GM18907 (cell line): ENCODE measurements at regions not wholly inside any gene's neighbourhood (a gene's known extent, or its start where the extent isn't known, plus 50 kb on each side); places are given as distances from the start of the nearest gene placed in this dataset.
"Not testable (repeated sequence)": the region's sequence is repeated elsewhere in the genome, so short reads cannot be mapped to it uniquely, and the experiment has no call there.

Experiments used
- ATAC-seq: cut with Tn5 transposase; IDR thresholded peaks from one replicate; pipeline ENCODE4 v1.9.1; 2021; ENCODE audit warnings: mild to moderate bottlenecking, moderate library complexity; ENCODE audit not compliant: unreplicated experiment

DNA sequence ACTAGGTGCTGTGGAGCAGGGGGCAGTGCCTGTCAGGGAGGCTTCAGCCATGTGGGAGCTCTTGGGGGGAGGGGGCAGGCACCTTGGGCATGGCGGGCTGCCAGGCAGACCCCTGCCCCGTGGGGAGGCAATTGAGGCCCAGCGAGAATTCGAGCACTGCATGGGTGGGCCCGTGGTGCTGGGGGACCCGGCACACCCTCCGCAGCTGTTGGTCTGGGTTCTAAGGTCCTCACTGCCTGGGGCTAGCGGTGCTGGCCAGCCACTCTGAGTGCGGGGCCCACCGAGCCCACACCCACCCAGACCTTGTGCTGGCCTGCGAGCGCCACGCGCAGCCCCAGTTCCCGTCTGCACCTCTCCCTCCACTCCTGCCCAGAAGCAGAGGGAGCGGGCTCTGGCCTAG, 835.5 kb upstream of the CNTN5 start:
- no peak for ATAC-seq

DNA sequence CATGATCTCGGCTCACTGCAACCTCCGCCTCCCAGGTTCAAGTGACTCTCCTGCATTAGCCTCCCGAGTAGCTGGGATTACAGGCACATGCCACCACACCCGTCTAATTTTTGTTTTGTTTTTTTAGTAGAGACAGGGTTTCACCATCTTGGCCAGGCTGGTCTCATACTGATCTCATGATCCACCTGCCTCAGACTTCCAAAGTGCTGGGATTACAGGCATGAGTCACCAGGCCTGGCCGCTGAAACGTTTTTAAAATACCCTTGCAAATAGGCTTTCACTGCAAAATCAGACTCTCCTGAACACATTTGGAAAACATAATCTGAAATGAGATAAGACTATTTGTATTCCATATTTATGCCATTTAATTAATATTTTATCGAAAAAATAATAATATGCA, 826.1 kb upstream of the CNTN5 start:
- ATAC-seq, result no peak

DNA sequence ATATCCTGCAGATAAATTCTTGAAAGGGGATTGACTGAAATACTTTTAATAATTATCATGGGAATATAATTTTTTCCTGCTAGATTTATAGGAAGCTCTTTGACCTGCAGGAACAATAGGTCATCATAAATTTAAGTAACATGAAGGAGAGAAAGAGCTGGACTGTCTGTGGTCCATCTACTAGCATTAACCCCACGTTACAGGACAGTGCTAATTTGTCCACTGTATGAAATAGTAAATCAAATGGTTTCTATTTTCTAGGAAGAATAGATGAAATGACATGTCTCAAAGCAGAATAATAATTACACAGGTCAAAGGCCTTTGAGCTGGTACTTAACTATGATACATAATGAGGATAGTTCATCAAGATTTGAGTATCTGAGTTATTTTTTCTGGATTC, 825.4 kb upstream of the CNTN5 start:
- ATAC-seq, result no peak

DNA sequence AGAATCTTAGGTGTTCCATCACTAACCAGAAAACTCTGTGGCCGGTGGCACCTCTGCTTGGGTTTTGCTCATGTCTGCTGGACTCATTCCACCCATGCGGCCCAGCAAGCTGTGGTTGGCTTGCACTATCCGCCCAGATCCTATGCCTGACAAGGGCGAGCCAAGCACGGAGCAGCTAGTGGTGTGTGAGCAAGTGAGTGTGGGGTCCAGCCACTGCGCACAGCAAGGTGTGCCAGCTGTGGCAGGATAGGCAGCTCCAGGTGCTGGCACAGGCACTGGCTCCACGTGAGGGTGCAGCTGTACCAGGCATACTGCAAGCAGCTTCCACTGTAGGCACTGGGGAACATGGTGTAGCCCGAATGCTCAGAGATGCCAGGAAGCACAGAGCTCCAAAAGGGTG, 813.7 kb upstream of the CNTN5 start:
- no peak for ATAC-seq

DNA sequence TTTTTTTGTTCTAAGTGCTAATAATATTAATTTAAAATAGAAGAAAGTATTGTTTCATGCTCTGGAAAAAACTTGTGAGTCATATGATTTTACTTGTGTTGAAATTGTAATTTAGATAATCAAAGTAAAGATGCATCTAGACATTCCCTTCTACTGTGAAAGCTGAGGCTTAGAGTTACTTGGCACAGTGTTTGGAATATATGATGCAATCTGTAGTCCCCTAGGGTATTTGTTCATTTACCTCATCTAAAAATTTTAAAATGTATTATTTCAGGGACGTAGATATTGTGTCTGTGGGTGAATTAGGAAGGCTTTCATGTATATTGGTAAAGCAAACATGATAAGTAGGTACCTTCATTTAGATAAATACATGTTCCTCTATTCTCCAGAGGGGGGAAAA, 793.5 kb upstream of the CNTN5 start:
- no peak for ATAC-seq

DNA sequence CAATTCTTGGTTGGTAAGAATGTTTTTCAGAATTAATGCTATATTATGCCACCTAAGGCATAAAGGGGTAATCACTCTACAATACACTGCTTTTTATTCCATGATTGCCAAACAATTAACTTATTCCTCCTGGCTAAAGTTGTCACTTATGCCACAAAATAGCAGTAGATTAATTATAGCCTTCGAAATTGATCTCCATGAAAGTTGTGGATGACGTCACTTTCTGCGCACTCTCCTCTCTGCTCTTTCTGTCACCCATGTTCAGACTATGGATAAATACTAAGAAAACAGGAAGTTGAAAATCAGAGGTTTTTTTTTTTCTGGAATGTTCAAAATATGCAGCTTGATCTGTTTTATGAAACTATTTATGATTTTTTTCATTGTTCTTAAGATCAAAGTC, 790.1 kb upstream of the CNTN5 start:
- ATAC-seq, result no peak

DNA sequence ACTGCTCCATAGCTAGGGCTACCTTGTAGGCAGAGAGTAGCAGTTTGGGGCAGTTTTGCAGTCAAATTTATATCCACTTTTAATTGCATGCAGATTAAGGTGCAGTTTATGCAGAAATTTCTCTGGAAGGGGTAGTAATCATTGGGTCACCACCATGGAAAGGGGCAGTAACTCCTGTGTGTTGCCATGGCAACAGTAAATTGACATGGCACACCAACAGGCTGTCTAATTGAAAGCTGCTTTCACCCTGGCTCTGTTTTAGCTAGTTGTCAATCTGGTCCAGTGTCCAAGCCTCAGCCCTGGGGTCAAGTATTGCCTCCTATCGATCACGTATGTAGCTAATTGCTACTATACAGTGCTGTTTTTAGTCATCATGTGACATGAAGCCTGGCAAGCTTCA, 786.1 kb upstream of the CNTN5 start:
- ATAC-seq, result no peak

DNA sequence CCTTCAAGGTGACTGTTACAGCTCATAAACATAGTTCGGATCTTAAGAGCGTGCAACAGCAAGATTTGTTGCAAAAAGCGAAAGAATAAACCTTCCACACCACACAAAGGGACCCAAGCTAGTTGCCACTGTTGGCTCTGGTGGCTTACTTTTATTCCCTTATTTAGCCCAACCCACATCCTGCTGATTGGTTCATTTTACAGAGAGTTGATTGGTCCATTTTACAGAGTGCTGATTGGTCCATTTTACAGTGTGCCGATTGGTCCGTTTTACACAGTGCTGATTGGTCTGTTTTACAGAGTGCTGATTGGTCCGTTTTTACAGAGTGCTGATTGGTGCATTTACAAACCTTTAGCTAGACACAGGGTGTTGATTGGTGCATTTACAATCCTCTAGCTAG, 776.9 kb upstream of the CNTN5 start:
- ATAC-seq, result no peak

DNA sequence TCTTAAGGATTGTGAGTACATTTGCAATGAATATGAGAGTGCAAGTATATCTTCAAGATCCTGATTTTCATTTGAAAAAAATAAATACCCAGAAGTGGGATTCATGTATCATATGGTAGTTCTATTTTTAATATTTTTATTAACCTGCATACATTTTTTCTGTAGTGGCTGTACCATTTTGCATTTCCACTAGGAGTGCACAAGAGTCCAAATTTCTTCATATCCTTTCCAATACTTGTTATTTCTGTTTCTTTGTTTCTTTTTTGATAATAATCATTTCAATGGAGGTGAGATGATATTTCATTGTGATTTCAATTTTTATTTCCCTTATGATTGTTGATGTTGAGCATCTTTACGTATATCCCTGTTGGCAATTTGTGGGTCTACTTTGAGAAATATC, 759.8 kb upstream of the CNTN5 start:
- no peak for ATAC-seq

DNA sequence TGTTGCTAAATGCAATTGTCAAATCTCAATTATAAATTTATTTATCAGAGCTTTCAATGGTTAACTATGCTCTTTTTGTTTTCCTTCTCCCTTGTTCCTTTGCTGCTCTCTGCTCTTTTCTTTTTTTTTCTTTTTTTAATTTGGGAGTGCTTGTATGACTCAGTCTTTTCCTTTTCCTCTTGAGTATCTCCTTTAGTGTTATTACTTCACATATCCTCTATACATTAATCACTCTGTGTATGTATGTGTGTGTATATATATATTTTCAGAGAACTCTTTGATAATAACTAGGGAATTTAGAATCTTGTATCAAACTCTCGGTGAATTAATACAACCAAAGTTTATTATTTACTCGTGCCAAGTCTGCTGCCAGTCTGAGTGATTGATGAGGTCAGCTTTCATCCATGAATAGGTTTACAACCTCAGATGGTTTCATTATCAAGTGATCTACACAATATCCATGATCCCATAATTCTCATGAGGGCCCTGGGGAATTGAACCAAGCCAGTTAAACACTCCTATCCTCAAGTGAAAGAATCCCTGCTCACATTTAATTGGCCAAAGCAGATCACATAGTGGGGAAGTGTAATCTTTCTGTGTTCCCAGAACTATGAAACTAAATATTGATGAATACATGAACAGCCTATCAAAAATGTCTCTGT, 743.4 kb upstream of the CNTN5 start:
- ATAC-seq, result no peak

DNA sequence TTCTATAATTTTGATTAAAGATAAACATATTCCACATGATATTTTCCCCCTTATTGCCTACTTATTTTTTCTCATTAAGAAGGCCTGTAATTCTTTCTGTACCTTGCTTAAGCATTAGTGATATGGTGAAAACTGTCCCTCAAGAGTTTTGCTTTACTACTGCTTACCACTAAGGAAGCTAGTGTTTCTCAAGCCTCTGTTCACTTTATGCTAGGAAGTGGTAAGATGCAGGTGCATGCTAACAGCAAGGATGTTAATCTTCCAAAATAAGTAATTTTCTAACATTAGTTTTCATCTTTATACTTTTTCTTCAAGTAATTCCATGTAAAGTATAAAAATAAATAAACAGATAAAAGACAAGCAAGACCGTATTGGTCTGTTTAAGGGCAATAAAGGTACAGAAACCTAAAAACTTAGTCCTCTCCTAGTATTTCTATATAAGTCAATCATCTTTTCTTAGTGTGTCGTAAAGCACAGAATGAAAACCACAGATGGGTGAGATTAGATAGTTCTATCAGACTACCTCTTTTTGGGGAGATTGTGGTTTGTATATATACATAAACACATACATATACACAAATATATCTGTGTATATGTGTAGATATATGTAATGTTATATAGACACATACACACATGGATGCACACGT, 731.0 kb upstream of the CNTN5 start:
- no peak for ATAC-seq

DNA sequence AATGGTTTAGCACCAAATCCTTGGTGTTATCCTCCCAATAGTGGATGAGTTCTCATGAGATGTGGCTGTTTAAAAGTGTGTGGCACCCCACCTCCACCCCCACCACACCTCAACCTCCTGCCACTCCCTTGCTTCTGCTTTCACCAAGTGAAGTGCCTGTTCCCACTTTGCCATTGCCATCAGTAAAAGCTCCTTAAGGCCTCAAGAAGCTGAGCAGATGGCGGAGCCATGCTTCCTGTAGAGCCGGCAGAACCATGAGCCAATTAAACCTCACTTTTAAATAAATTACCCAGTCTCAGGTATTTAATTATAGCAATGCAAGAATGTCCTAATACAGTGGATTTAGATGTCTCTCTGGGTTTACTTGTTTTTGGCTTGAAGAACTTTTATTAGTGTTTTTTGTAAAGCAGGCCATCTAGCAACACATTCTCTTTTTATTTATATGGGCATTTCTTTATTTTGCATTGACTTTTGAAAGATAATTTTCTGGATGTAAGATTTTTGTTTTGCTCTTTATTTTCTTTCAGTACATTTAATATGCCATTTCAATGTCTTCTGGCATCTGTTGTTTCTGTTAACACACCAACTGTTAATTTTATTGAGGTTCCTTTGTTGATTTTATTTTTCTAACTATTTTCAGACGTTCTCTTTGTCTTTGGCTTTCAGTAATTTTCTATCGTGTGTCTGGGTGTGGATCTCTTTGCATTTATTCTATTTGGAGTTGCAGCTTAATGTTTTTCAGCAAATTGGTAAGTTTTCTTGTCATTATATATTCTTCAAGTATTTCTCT, 724.5 kb upstream of the CNTN5 start:
- ATAC-seq, result no peak

DNA sequence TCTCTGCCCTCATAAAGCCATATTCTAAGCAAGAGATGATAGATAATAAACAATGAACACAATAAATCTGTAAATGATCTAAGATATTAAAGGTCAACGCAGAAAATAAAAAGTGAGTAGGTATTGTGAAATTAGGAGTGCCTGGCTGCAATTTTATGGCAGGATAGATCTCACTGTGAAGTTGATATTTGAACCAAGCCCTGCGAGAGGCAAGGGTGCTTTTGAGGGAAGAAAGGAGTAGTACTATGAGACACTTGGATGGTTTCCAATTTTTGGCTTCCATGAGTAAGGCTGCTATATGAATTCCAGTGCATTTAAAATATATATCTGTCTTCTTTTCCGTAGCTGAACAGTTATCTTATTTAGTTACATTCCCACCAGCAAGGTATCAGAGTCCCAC, 720.0 kb upstream of the CNTN5 start:
- ATAC-seq, result no peak

DNA sequence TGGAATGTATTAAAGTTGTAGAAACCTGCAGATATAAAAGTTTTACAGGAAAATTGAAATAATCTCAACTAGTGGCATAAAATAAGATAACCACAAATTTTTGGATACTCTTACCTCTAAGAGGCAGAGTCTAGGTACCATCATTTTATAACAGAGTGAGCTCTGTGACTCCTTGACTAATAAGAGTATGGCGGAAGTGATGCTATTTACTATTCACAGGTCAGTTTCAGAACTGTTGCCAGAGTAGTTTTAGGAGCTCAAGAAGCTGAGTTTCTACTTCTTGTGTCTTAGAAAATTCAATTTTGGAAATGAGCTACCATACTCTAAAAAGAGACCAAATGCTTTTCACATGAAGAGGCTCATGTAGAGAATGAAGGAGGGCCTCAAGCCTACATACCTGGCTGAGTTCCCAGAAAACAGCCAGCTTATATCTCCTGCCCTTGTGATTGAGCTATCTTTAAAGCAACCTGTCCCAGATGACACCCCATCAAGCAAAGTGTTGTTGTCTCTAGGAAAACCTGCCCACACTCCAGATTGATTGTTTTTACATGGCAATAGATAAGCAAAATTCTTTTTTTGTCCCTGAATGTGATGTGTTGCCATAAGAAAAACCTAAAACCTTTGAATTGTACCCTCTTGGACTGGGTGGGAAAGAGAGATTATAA, 712.8 kb upstream of the CNTN5 start:
- ATAC-seq, result no peak

DNA sequence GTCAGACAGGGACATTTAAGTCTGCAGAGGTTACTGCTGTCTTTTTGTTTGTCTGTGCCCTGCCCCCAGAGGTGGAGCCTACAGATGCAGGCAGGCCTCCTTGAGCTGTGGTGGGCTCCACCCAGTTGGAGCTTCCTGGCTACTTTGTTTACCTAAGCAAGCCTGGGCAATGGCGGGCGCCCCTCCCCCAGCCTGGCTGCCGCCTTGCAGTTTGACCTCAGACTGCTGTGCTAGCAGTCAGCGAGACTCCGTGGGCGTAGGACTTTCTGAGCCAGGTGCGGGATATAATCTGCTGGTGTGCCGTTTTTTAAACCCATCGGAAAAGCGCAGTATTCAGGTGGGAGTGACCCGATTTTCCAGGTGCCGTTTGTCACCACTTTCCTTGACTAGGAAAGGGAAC, 690.4 kb upstream of the CNTN5 start:
- not testable (repeated sequence) for ATAC-seq

DNA sequence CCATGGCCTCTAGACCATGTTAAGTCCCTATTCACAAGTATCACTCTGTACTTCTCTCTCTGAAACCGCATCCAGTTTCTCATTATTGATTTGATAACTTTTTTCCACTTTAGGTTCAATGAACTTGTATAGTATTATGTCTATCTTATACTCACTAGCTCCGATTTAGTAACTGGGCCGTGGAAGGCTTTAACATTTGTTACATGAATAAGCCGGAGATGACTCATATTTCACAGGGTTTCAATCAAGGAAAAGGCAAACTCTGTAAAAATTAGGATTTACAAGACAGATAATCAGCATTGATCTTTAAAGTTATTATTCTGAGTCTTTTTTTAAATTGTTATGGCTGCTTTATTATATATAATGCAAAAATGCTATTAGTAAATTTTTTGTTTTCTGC, 662.2 kb upstream of the CNTN5 start:
- ATAC-seq, result no peak

DNA sequence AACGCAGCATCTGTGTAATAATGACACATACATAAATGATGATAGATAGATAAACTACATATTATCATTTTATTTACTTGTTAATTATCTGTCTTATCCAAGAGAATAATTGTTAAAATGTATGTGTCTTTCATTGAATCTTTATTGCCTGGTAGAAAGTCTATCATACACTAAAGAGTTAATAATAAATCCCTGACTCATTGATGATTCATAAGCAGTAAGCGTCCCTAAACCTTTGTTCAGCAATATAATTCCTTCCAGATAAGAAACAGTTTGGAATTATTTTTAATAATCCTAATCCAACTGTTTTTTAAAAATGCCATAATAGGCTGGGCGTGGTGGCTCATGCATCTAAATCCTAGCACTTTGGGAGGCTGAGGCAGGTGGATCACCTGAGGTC, 655.6 kb upstream of the CNTN5 start:
- no peak for ATAC-seq

DNA sequence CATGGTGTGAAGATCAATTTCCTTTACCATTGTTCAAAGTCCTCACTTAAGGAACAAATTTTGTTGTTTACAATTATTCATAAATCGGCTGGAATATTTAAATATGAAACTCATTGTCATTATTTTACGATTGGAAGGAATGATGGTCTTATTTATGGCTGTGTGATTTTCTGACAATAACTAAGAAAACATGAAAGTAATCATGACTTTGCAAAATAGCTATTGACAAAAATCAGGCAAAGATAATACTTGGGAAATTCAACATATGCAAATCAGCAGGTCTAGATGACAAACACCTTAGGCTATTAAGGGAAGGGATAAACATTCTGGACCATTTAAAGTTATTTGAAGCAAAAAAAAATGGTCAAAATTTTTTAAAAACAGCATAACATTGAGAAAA, 654.8 kb upstream of the CNTN5 start:
- ATAC-seq, result no peak

DNA sequence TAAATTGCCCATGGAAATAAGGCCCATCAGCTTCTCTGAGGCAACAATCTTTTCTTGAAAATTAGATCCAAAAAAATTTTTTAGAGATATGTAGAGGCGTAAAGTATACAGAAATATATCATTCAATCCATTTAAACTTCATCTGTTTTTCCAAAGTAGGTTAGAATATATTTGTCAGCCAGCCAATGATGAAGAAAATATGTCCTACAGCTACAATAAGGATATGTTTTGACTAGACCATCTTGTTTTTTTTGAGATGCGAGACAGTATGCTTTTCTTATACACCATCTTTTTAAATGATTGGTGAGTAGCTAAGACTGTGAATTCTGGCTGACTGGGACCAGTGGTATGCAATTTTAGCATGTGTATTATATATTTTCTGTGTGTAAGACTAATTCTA, 630.4 kb upstream of the CNTN5 start:
- no peak for ATAC-seq

DNA sequence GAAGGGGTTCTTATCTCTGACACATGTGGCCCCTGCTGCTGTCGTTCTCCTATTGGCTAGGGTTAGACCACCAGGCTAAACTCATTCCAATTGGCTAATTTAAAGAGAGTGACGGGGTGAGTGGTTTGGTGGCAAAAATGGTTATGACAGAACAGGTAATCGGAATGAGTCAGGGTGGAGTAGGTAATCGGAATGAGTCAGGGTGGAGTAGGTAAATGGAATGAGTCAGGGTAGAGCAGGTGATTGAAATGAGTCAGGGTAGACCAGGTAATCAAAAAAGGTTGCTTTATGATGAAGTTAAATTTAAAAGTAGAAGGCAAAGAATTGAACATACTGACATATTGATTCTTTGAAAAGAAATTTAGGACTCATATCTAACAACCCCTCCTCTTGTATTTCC, 626.2 kb upstream of the CNTN5 start:
- not testable (repeated sequence) for ATAC-seq

DNA sequence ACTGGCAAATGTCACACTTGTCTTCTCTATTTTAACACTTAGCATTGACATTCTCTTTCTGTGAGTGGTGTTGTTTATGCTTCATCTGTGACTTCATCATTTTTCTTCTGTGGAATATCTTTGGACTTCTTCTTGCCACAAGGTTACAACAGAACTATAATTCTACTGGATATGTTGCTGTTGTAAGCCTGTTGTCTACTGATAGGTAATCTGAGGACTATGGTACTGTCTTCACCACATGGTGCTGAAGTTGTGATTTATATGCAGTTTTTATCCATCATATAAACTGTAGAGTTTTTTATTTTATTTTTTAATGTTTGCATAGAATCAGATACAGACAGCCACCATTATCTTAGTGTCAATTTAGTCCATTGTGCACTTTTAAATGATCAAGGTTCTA, 622.2 kb upstream of the CNTN5 start:
- no peak for ATAC-seq

DNA sequence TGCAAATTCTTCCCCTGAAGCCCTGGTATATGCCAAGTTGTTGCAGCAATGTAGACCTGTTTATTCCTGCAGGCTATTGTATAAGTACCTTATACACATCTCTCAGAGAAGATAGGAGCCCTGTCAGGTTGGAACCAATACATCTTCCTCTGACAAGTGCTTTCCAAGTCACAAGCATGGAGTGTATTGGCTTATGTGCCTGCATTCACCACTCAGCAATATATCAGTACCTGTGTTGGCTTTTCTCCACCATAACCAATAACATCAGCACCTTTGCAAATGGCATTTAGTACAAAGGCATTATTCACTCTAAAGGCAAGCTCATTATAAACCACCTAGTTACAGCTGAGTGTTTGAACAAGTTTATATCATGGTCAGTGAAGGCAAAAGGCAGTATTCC, 611.7 kb upstream of the CNTN5 start:
- no peak for ATAC-seq
